PFSK-1 (cell line): ENCODE measurements at regions not wholly inside any gene's neighbourhood (a gene's known extent, or its start where the extent isn't known, plus 50 kb on each side); places are given as distances from the start of the nearest gene placed in this dataset.

Experiments used
- FOXP2 ChIP-seq: optimal IDR thresholded peaks from 2 replicates; pipeline ENCODE3; 2011; ENCODE audit warnings: borderline replicate concordance, control low read depth, inconsistent platforms; ENCODE audit not compliant: insufficient read depth; ENCODE audit errors: extremely low read length, extremely low read depth
- POLR2AphosphoS5 ChIP-seq: IDR thresholded peaks from 2 replicates; pipeline ENCODE4 v1.6.1; 2012; ENCODE audit warnings: low read depth, mild to moderate bottlenecking, control low read depth, low read length, moderate library complexity
- SIN3A ChIP-seq: IDR thresholded peaks from 2 replicates; pipeline ENCODE4 v1.6.1; 2012; ENCODE audit warnings: mild to moderate bottlenecking, low read length, moderate library complexity, borderline replicate concordance; ENCODE audit not compliant: insufficient read depth
- TAF1 ChIP-seq: IDR thresholded peaks from 2 replicates; pipeline ENCODE4 v1.6.1; 2012; ENCODE audit warnings: low read length, control low read depth, borderline replicate concordance; ENCODE audit not compliant: insufficient read depth
- TF ChIP-seq, protein P1 (sequence below), 2 experiments: IDR thresholded peaks; 2 replicates each; pipeline versions ENCODE4 v1.6.1 to v1.8.0; 2011 to 2012; ENCODE audit warnings: low read depth in 2 of 2, low read length in 2 of 2, control low read depth in 1 of 2, inconsistent platforms in 1 of 2, mild to moderate bottlenecking in 1 of 2, moderate library complexity in 1 of 2; ENCODE audit not compliant: insufficient read depth in 1 of 2

- TF ChIP-seq, protein P1, sequence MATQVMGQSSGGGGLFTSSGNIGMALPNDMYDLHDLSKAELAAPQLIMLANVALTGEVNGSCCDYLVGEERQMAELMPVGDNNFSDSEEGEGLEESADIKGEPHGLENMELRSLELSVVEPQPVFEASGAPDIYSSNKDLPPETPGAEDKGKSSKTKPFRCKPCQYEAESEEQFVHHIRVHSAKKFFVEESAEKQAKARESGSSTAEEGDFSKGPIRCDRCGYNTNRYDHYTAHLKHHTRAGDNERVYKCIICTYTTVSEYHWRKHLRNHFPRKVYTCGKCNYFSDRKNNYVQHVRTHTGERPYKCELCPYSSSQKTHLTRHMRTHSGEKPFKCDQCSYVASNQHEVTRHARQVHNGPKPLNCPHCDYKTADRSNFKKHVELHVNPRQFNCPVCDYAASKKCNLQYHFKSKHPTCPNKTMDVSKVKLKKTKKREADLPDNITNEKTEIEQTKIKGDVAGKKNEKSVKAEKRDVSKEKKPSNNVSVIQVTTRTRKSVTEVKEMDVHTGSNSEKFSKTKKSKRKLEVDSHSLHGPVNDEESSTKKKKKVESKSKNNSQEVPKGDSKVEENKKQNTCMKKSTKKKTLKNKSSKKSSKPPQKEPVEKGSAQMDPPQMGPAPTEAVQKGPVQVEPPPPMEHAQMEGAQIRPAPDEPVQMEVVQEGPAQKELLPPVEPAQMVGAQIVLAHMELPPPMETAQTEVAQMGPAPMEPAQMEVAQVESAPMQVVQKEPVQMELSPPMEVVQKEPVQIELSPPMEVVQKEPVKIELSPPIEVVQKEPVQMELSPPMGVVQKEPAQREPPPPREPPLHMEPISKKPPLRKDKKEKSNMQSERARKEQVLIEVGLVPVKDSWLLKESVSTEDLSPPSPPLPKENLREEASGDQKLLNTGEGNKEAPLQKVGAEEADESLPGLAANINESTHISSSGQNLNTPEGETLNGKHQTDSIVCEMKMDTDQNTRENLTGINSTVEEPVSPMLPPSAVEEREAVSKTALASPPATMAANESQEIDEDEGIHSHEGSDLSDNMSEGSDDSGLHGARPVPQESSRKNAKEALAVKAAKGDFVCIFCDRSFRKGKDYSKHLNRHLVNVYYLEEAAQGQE (IDR thresholded peaks at IDR 0.05; ENCODE audit: insufficient read depth in 1 of 2, low read depth in 2 of 2, low read length in 2 of 2) = no peak
- TF ChIP-seq POLR2AphosphoS5 = no peak
Measured at GRCh38 chr16:86424398-86424797, 85.9 kb upstream of the FOXF1 start.

DNA sequence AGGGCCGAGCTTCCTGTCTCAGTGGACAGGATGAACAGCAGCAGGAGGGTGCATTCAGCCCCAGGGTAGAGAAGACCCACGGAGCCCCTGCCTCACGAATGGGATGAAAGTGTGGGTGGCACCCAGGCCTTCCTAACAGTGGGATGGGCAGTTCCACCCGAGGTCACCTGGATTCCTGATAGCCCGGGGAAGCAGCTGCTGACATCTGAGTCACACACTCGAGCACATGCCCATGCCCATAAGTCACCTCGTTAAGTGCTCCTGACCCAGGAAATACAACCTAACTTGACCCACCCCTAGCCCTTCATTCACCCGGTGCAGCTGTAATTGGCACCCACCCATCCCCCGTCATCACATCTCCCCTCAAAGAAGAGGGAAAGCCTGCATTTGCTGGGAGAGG lies 85.3 kb upstream of the FOXF1 start:
- TF ChIP-seq, protein P1 (IDR thresholded peaks at IDR 0.05; ENCODE audit: insufficient read depth in 1 of 2, low read depth in 2 of 2, low read length in 2 of 2) = no peak
- no peak for TF ChIP-seq TAF1
- TF ChIP-seq SIN3A = no peak
- no peak for TF ChIP-seq POLR2AphosphoS5

DNA sequence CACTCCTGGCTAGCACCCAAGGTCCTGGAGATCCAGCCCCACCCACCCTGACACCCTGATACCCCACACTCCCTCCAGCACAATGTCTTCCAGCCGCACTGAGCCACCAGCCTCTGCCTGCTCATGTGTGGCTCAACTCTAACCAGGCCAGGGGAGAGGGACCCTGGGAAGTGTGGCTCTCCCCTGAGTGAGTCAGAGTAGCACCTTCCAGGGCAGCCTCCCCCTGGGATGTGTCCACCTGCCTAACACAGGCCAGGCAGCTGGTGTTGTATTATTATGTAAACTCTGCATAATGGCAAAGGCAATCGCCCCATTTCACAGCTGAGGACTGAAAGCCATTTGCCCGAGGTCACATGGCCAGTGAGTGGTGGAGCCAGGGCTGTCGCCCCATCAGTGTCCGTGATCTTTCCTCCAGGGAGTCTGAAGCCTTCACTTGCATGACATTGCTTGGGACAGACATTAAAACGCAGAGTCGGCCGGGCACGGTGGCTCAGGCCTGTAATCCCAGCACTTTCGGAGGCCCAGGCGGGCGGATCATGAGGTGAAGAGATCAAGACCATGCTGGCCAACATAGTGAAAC lies 84.2 kb upstream of the FOXF1 start:
- TF ChIP-seq SIN3A = no peak
- no peak for TF ChIP-seq FOXP2
- no peak for TF ChIP-seq POLR2AphosphoS5
- TF ChIP-seq TAF1 = no peak
- TF ChIP-seq, protein P1 (IDR thresholded peaks at IDR 0.05; ENCODE audit: insufficient read depth in 1 of 2, low read depth in 2 of 2, low read length in 2 of 2) = no peak

DNA sequence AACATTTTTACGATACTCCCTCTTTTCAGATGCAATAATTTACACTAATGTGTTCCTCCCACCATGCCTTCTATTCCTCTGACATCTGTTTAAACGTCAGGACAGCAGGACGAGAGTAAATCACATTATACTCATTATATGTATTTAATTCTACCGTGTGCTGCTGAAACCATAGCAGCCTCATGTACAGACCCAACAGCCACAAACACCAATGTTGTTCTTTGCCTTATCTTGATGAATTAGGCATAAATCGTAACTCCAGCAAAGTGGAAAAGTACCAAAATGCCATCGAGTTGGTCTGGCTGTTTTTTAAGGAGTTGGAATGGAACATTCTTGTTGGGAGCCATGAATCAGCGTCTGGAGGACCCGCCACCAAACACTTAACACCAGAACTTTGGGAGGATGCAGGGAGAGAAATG lies 82.9 kb upstream of the FOXF1 start:
- TF ChIP-seq POLR2AphosphoS5 = no peak

- TF ChIP-seq FOXP2 (no peak), POLR2AphosphoS5 (no peak), SIN3A (no peak), TAF1 (no peak)
- TF ChIP-seq, protein P1 (IDR thresholded peaks at IDR 0.05; ENCODE audit: insufficient read depth in 1 of 2, low read depth in 2 of 2, low read length in 2 of 2) = no peak
Measured at GRCh38 chr16:86428729-86429517, 81.4 kb upstream of the FOXF1 start.
